ENCODE measurements at regions not wholly inside any gene's neighbourhood (a gene's known extent, or its start where the extent isn't known, plus 50 kb on each side); places are given as distances from the start of the nearest gene placed in this dataset.

DNA sequence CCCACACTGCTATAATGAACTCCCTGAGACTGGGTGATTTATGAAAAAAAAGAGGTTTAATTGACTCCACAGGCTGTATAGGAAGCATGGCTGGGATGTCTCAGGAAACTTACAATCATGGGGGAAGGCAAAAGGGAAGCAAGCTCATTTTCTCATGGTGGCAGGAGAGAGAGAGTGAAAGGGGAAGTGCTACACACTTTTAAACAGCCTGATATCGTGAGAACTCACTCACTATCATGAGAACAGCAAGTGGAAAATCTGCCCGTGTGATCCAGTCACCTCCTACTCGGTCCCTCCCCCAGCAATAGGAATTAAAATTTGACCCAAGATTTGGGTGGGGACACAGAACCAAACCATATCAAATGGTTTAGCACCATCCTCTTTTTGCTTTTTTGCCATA is 116.6 kb upstream of the CEP162 start:
- Histone ChIP-seq H3K79me2 (ENCODE audit: insufficient read depth, low read length) (no peaks in the 10 kb centered on the region), H2AFZ (ENCODE audit: low read length) (no peak overlapping the region), H3K4me1 (ENCODE audit: insufficient read depth, low read length, poor library complexity, severe bottlenecking) (no peaks in the 10 kb centered on the region)

DNA sequence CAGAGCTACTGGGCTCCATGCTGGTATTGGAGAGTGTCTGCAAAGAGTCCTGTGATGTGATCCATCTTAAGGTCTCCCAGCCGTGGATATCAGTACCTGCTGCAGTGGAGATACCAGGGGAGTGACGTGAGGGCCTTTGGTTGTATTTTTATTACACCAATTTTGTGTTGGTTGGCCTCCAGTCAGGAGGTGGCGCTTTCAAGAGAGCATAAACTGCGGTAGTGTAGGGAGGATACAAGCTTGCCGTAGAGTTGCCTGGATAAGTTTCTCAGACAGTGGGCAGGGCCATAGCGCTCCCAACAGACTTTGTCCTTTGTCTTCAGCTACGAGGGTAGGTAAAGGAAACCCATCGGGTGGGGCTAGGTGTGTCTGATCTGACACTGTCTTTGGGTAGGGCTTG is 113.0 kb upstream of the CEP162 start:
- Histone ChIP-seq H3K36me3 (ENCODE audit: insufficient read depth, low read length) (no peaks in the 10 kb centered on the region), H4K20me1 (ENCODE audit: insufficient read depth, low read length, poor library complexity, severe bottlenecking) (no peaks in the 10 kb centered on the region), H3K4me1 (ENCODE audit: insufficient read depth, low read length, poor library complexity, severe bottlenecking) (no peaks in the 10 kb centered on the region), H3K4me2 (ENCODE audit: low read depth, low read length, poor library complexity, severe bottlenecking) (no peak overlapping the region), H3K9me3 (ENCODE audit: insufficient read depth, low read depth, low read length) (no peaks in the 10 kb centered on the region), H3K9ac (ENCODE audit: low read depth, low read length, poor library complexity, severe bottlenecking) (no peak overlapping the region), H3K9me2 (replicated peaks; ENCODE audit: low read depth, low read length) (no peaks in the 10 kb centered on the region), H2AFZ (ENCODE audit: low read length) (no peak overlapping the region), H3K4me3 (ENCODE audit: low read length, poor library complexity, severe bottlenecking) (no peak overlapping the region), H3K27me3 (ENCODE audit: insufficient read depth, low read length, poor library complexity, severe bottlenecking) (no peaks in the 10 kb centered on the region), H3F3A (ENCODE audit: low read depth) (no peaks in the 10 kb centered on the region), H3K79me2 (ENCODE audit: insufficient read depth, low read length) (no peaks in the 10 kb centered on the region)
- no peak for TF ChIP-seq EZH2phosphoT487 (IDR thresholded peaks at IDR 0.05; ENCODE audit: borderline replicate concordance)
- TF ChIP-seq, protein P1, sequence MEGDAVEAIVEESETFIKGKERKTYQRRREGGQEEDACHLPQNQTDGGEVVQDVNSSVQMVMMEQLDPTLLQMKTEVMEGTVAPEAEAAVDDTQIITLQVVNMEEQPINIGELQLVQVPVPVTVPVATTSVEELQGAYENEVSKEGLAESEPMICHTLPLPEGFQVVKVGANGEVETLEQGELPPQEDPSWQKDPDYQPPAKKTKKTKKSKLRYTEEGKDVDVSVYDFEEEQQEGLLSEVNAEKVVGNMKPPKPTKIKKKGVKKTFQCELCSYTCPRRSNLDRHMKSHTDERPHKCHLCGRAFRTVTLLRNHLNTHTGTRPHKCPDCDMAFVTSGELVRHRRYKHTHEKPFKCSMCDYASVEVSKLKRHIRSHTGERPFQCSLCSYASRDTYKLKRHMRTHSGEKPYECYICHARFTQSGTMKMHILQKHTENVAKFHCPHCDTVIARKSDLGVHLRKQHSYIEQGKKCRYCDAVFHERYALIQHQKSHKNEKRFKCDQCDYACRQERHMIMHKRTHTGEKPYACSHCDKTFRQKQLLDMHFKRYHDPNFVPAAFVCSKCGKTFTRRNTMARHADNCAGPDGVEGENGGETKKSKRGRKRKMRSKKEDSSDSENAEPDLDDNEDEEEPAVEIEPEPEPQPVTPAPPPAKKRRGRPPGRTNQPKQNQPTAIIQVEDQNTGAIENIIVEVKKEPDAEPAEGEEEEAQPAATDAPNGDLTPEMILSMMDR (conservative IDR thresholded peaks at IDR 0.05; ENCODE audit: low read length), result no peak

More for the DNA sequence above, 116.6 kb upstream of the CEP162 start:
- no peaks in the 10 kb centered on the region for H3K9me2 ChIP-seq (replicated peaks; ENCODE audit: low read depth, low read length)
- H3K4me2 ChIP-seq (ENCODE audit: low read depth, low read length, poor library complexity, severe bottlenecking), result no peak overlapping the region
- H3K9ac ChIP-seq (ENCODE audit: low read depth, low read length, poor library complexity, severe bottlenecking), result no peak overlapping the region
- H4K20me1 ChIP-seq (ENCODE audit: insufficient read depth, low read length, poor library complexity, severe bottlenecking), result no peaks in the 10 kb centered on the region
- no peaks in the 10 kb centered on the region for H3K27me3 ChIP-seq (ENCODE audit: insufficient read depth, low read length, poor library complexity, severe bottlenecking)
- no peak overlapping the region for H3K4me3 ChIP-seq (ENCODE audit: low read length, poor library complexity, severe bottlenecking)
- TF ChIP-seq EZH2phosphoT487 (IDR thresholded peaks at IDR 0.05; ENCODE audit: borderline replicate concordance), result no peak
- TF ChIP-seq, protein P1 (conservative IDR thresholded peaks at IDR 0.05; ENCODE audit: low read length), result no peak
- no peaks in the 10 kb centered on the region for H3F3A ChIP-seq (ENCODE audit: low read depth)
- no peaks in the 10 kb centered on the region for H3K9me3 ChIP-seq (ENCODE audit: insufficient read depth, low read depth, low read length)
- no peaks in the 10 kb centered on the region for H3K36me3 ChIP-seq (ENCODE audit: insufficient read depth, low read length)

DNA sequence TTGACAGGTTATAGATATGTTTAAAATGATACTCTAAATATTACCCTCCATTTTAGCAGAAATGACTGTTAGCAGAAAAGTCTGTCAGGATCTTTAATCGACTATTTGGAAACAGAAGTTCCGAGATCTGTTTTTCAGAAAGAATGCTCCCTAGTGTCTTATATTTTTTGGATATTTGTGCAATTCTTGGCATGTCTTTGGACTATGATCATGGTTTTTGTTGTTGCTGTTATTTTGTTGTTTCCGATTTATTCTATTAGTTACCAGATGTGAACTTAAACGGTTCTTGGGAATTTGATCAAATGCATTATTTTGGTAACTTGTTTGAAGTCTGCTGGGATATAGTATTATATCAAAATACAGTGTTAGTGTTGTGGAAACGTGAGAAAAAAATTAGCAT is 106.4 kb upstream of the CEP162 start:
- TF ChIP-seq, protein P1 (conservative IDR thresholded peaks at IDR 0.05; ENCODE audit: low read length), result no peak
- TF ChIP-seq EZH2phosphoT487 (IDR thresholded peaks at IDR 0.05; ENCODE audit: borderline replicate concordance), result no peak
- H3K4me1 ChIP-seq (ENCODE audit: insufficient read depth, low read length, poor library complexity, severe bottlenecking), result no peaks in the 10 kb centered on the region
- H3K27me3 ChIP-seq (ENCODE audit: insufficient read depth, low read length, poor library complexity, severe bottlenecking), result no peaks in the 10 kb centered on the region
- H2AFZ ChIP-seq (ENCODE audit: low read length), result no peak overlapping the region
- H3K9ac ChIP-seq (ENCODE audit: low read depth, low read length, poor library complexity, severe bottlenecking), result no peak overlapping the region
- H3F3A ChIP-seq (ENCODE audit: low read depth), result no peaks in the 10 kb centered on the region
- H3K9me3 ChIP-seq (ENCODE audit: insufficient read depth, low read depth, low read length), result no peaks in the 10 kb centered on the region
- H3K9me2 ChIP-seq (replicated peaks; ENCODE audit: low read depth, low read length), result no peaks in the 10 kb centered on the region
- no peak overlapping the region for H3K4me2 ChIP-seq (ENCODE audit: low read depth, low read length, poor library complexity, severe bottlenecking)
- no peaks in the 10 kb centered on the region for H3K36me3 ChIP-seq (ENCODE audit: insufficient read depth, low read length)
- H3K4me3 ChIP-seq (ENCODE audit: low read length, poor library complexity, severe bottlenecking), result no peak overlapping the region
- no peaks in the 10 kb centered on the region for H3K79me2 ChIP-seq (ENCODE audit: insufficient read depth, low read length)
- no peaks in the 10 kb centered on the region for H4K20me1 ChIP-seq (ENCODE audit: insufficient read depth, low read length, poor library complexity, severe bottlenecking)
